NB4 (cell line): ENCODE measurements at regions not wholly inside any gene's neighbourhood (a gene's known extent, or its start where the extent isn't known, plus 50 kb on each side); places are given as distances from the start of the nearest gene placed in this dataset.
A peak's percentile ranks its signal among the peaks of the same experiment; 100 is the strongest.

Source experiments
- DNase-seq: peaks from one replicate; pipeline ENCODE4 v3.0.0; 2010; ENCODE audit warnings: low read depth
- H3K4me3 ChIP-seq: one replicate; pipeline ENCODE4 v1.5.1; 2011; ENCODE audit warnings: mild to moderate bottlenecking, low read depth, low read length, moderate library complexity
- CTCF ChIP-seq: IDR thresholded peaks from one replicate; pipeline ENCODE4 v1.5.1; 2012; ENCODE audit warnings: low read depth, low read length
- MYC ChIP-seq: IDR thresholded peaks from 2 replicates; pipeline ENCODE4 v1.6.1; 2011; ENCODE audit warnings: low read depth, low read length
- POLR2A ChIP-seq: IDR thresholded peaks from 2 replicates; pipeline ENCODE4 v1.6.1; 2011; ENCODE audit warnings: mild to moderate bottlenecking; ENCODE audit not compliant: insufficient read length; ENCODE audit errors: extremely low read depth
- TF ChIP-seq, protein P1 (sequence below): IDR thresholded peaks from 2 replicates; pipeline ENCODE4 v1.6.1; 2011; ENCODE audit warnings: low read depth, low read length

GRCh38 chr2:15748736-15749323 is 157.2 kb downstream of the DDX1 start:
- peak; percentile 64 for DNase-seq
- no peak overlapping the region for H3K4me3 ChIP-seq
- TF ChIP-seq CTCF (peak; percentile 71), MYC (no peak)

DNA sequence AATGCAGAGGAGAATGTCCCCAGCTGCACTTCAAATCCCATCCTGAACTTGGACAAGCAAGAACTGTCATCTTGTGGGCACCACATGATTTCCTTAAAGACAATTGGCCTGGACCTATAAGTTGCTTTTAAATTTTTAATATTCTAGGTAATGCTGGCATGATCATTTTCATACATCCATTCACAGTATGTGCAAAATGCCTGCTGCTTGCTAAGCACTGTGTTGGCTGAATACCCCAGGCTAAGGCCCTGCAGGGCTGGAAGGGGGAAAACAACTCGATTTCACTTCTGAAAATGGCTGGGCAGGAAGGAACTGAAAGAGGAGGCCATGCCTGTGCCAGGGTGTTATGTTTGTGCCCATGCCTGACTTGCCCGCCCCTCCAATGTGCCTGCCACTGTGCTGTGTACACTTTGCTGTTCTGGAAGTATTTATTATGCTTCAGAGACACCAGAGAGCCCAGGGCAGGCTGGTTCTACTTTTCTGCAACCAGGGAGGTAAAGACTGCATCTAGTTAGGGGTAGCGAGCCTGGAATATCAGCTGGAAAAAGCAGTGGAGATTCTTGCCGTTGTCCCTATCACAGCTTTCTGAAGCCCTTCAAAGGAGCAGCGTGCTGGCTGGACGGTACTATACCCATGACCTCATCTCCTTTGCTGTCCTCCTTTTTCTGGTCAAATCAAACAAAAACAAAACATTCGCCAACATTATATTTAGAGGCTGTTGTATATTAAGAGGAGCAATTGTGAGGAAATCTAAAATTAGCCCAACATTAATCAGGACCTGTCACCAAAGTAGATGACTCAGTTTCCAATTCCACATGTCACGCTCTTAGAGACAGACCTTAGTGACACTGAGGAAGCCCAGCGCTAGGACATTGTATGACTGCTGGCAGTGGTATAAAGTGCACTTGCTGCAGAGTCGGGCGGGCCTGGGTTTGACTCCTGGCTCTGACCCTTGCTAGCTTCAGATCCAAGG is 158.1 kb downstream of the DDX1 start:
- H3K4me3 ChIP-seq: no peak overlapping the region
- TF ChIP-seq, protein P1, sequence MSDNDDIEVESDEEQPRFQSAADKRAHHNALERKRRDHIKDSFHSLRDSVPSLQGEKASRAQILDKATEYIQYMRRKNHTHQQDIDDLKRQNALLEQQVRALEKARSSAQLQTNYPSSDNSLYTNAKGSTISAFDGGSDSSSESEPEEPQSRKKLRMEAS: no peak
- TF ChIP-seq POLR2A (no peak), MYC (no peak), CTCF (no peak)

GRCh38 chr2:15750433-15750814 is 158.8 kb downstream of the DDX1 start:
- no peak for DNase-seq
- H3K4me3 ChIP-seq: no peak overlapping the region
- TF ChIP-seq CTCF: no peak

More for the DNA sequence above, 158.1 kb downstream of the DDX1 start:
- DNase-seq: no peak

- no peak overlapping the region for H3K4me3 ChIP-seq
- no peak for TF ChIP-seq POLR2A
- TF ChIP-seq, protein P1: no peak
- no peak for TF ChIP-seq CTCF
- no peak for TF ChIP-seq MYC
- no peak for DNase-seq
Observed at GRCh38 chr2:15750822-15751329, 159.2 kb downstream of the DDX1 start.

DNA sequence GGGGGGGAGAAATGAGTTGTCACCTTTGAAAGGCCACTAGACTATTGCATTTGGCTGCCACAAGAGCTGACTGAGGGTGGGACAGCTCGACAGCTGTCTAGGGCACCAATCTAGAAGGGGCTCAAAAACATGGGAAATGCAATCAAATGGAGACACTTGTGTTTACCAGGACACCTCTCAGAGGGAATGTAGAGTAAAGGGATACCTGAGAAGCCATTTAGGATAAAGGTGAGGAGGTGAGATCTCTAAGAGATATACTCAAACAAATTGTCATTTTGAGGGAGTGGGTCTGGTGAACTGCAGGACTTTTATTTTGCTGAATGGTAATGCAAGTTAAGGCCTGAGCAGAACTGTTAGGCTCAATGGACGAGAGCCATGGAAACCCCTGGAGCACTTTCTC is 159.8 kb downstream of the DDX1 start:
- TF ChIP-seq POLR2A (no peak), MYC (no peak), CTCF (no peak)
- TF ChIP-seq, protein P1: no peak
- DNase-seq: no peak
- no peak overlapping the region for H3K4me3 ChIP-seq
